ENCODE measurements at regions not wholly inside any gene's neighbourhood (a gene's known extent, or its start where the extent isn't known, plus 50 kb on each side); places are given as distances from the start of the nearest gene placed in this dataset.
"Not testable (repeated sequence)": the region's sequence is repeated elsewhere in the genome, so short reads cannot be mapped to it uniquely, and the experiment has no call there.

- no peak for DNase-seq
Observed at GRCh38 chr4:105058177-105058812, 88.4 kb upstream of the TET2 start.

GRCh38 chr4:105059337-105059736 lies 87.3 kb upstream of the TET2 start:
- no peak for DNase-seq

GRCh38 chr4:105060628-105061027 lies 86.0 kb upstream of the TET2 start:
- no peak for DNase-seq

- DNase-seq = no peak
Observed at GRCh38 chr4:105061136-105061696, 85.5 kb upstream of the TET2 start.

- DNase-seq = peak in 1 of 3 experiments; percentile 8
Observed at GRCh38 chr4:105061731-105062130, 84.9 kb upstream of the TET2 start.

- DNase-seq = no peak
Observed at GRCh38 chr4:105066401-105066800, 80.3 kb upstream of the TET2 start.

GRCh38 chr4:105067431-105067830 lies 79.2 kb upstream of the TET2 start:
- DNase-seq = no peak

- DNase-seq = peak in 2 of 3 experiments; percentile 58 to 91
Observed at GRCh38 chr4:105067946-105068345, 78.7 kb upstream of the TET2 start.

GRCh38 chr4:105068516-105068915 lies 78.2 kb upstream of the TET2 start:
- DNase-seq = peak; percentile 30 to 94 (median 72)

GRCh38 chr4:105072095-105072494 lies 74.6 kb upstream of the TET2 start:
- DNase-seq = not testable (repeated sequence)

GRCh38 chr4:105074097-105074496 lies 72.6 kb upstream of the TET2 start:
- peak in 1 of 3 experiments; percentile 61 for DNase-seq

- no peak for DNase-seq
Observed at GRCh38 chr4:105075045-105075444, 71.6 kb upstream of the TET2 start.

GRCh38 chr4:105088110-105088879 lies 58.4 kb upstream of the TET2 start:
- no peak for DNase-seq

- DNase-seq = no peak
Observed at GRCh38 chr4:105092356-105092755, 54.3 kb upstream of the TET2 start.

- DNase-seq = no peak
Observed at GRCh38 chr4:105092768-105093167, 53.9 kb upstream of the TET2 start.

- no peak for DNase-seq
Observed at GRCh38 chr4:105093975-105094374, 52.7 kb upstream of the TET2 start.
